Adrenal gland (tissue), 9 donors: ENCODE measurements at regions not wholly inside any gene's neighbourhood (a gene's known extent, or its start where the extent isn't known, plus 50 kb on each side); places are given as distances from the start of the nearest gene placed in this dataset.
"Not testable (repeated sequence)": the region's sequence is repeated elsewhere in the genome, so short reads cannot be mapped to it uniquely, and the experiment has no call there.

ENCODE experiments used
- DNase-seq, 7 donors: peaks; one replicate each; pipeline ENCODE4 v3.0.0-alpha.2; 2019 to 2020
- H3K27ac ChIP-seq, 5 donors: fragments of 200-600 bp; sonication (generic) in 4 of 5; 1 replicate in 3 of 5; 2 replicates in 2 of 5; pipeline versions ENCODE4 v1.5.1 to v1.8.0; 2016 to 2020; ENCODE audit warnings: mild to moderate bottlenecking in 1 of 5
- H3K27me3 ChIP-seq: fragments of 200-600 bp; 2 replicates; pipeline ENCODE4 v1.8.0; 2021
- H3K36me3 ChIP-seq, 2 donors: fragments of 200-600 bp; replicated peaks in 1 of 2; 1 replicate in 1 of 2; 2 replicates in 1 of 2; pipeline versions ENCODE4 v1.5.1 to v1.8.0; 2018 to 2022
- H3K4me1 ChIP-seq, 2 donors: fragments of 200-600 bp; replicated peaks in 1 of 2; 1 replicate in 1 of 2; 2 replicates in 1 of 2; pipeline versions ENCODE4 v1.5.1 to v1.8.0; 2018 to 2021
- H3K4me3 ChIP-seq, 4 donors: fragments of 200-600 bp; sonication (generic) in 3 of 4; one replicate each; pipeline ENCODE4 v1.5.1; 2016 to 2018
- H3K9me3 ChIP-seq, 3 donors: fragments of 200-600 bp; sonication (generic) in 1 of 3; replicated peaks in 1 of 3; 1 replicate in 2 of 3; 2 replicates in 1 of 3; pipeline versions ENCODE4 v1.5.1 to v1.8.0; 2016 to 2021
- CTCF ChIP-seq, 6 experiments: fragments of 450-650 bp in 4 of 6; fragments of 200-600 bp in 2 of 6; sonication (generic) in 1 of 6; IDR thresholded peaks; 1 replicate in 5 of 6; 2 replicates in 1 of 6; pipeline versions ENCODE4 v1.5.1 to v1.8.0; 2016 to 2021; ENCODE audit warnings: antibody characterized with exemption in 6 of 6, mild to moderate bottlenecking in 2 of 6, moderate library complexity in 1 of 6
- POLR2A ChIP-seq, 2 donors: fragments of 450-650 bp; IDR thresholded peaks; one replicate each; pipeline ENCODE4 v1.6.1; 2017; ENCODE audit warnings: antibody characterized with exemption in 2 of 2, mild to moderate bottlenecking in 2 of 2, moderate library complexity in 1 of 2
- WGBS, 4 donors: extraction: QIAGEN DNeasy Blood & Tissue Kit in 2 of 4; methylation state at CpG; one replicate each; pipeline versions ENCODE4 v1.1.5 to v1.1.7; 2013 to 2017; 5-methylcytosine and 5-hydroxymethylcytosine counted together
- intact Hi-C, 2 donors: fragments of 100-400 bp; cut with DNase I; formaldehyde crosslinking; loops; one replicate each; pipeline versions ENCODE4 v1.14.1 to v1.15.0; 2022 to 2023
- donor health status: healthy with polysubstance abuse.
- donor health status: Bipolar disorder and iron deficiency.
- donor health status: DM: yes; HTN: yes; CAD: no.
- donor health status: DM: no; HTN: no; CAD: no.
- donor health status: DM: no; HTN: no; CAD: no.

DNA sequence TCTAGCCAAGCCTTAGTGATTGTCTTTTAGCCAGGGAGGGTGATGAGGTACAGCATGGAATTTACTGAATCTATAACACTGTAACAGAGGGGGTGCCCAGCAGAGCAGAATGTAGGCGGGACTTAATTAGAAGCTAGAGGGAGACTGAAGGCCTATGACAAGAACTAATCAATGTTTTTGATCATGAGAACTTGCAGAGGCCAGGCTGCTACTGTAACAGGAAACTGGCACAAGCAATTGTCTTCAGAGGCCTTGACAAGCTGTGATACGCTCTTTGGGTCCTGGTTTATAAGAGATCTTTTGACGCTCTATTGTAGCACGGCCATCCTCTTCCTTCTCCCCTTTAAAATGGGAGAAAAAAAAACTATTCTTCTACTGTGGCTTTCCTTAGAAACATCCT, 1297.3 kb downstream of the JRKL start:
- Histone ChIP-seq H3K27ac (no peak overlapping the region), H3K4me3 (no peak overlapping the region), H3K36me3 (no peaks in the 10 kb centered on the region), H3K27me3 (no peaks in the 10 kb centered on the region), H3K4me1 (no peaks in the 10 kb centered on the region), H3K9me3 (peaks cover 0 to 4% (median 0%) of the 10 kb centered on the region in 3 donors)
- DNase-seq, result no peak
- 88 to 90% (median 89%) methylated on average over 4 of the region's 4 CpGs for WGBS, 4 donors
- intact Hi-C loops, result no loop called here
- no peak for TF ChIP-seq CTCF (IDR thresholded peaks at IDR 0.05)
- TF ChIP-seq POLR2A (IDR thresholded peaks at IDR 0.05), result no peak

- Histone ChIP-seq H3K27me3 (no peaks in the 10 kb centered on the region), H3K9me3 (peaks cover 0 to 4% (median 0%) of the 10 kb centered on the region in 3 donors), H3K27ac (no peak overlapping the region), H3K4me3 (no peak overlapping the region), H3K36me3 (no peaks in the 10 kb centered on the region), H3K4me1 (no peaks in the 10 kb centered on the region)
- intact Hi-C loops, result no loop called here
- WGBS, 4 donors, result 71 to 90% (median 80%) methylated on average over 1 of the region's 1 CpG
- no peak for DNase-seq
- TF ChIP-seq CTCF (IDR thresholded peaks at IDR 0.05) (no peak), POLR2A (IDR thresholded peaks at IDR 0.05) (no peak)
Measured at GRCh38 chr11:97691061-97691460, 1301.2 kb downstream of the JRKL start.

- H3K4me1 ChIP-seq, result no peaks in the 10 kb centered on the region
- no peaks in the 10 kb centered on the region for H3K36me3 ChIP-seq
- H3K4me3 ChIP-seq, result no peak overlapping the region
- WGBS, 4 donors, result 39 to 66% (median 50%) methylated on average over 1 of the region's 1 CpG
- no peaks in the 10 kb centered on the region for H3K9me3 ChIP-seq
- DNase-seq, result no peak
- no peak overlapping the region for H3K27ac ChIP-seq
- intact Hi-C loops, result no loop called here
- no peaks in the 10 kb centered on the region for H3K27me3 ChIP-seq
- TF ChIP-seq POLR2A (IDR thresholded peaks at IDR 0.05) (no peak), CTCF (IDR thresholded peaks at IDR 0.05) (no peak)
Measured at GRCh38 chr11:97702951-97703350, 1313.1 kb downstream of the JRKL start.

DNA sequence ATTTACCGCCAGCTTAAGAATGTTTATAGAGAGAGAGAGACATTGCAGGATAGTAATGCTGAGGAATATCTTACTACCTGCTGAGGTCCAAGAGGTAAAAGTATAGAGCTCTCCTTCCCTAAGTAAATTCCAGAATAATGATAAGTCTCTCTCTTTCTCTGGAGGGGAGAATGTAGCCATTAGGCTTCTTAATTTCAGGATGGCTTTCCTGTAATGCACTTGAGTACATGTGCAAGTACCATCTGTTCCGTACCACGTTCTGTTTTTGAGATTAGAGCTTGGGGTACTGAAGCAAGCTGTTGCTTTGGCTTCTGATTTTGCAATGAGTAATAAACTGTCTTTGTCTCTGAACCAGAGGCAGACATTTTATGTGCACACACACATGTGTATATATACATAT, 1314.0 kb downstream of the JRKL start:
- Histone ChIP-seq H3K27ac (no peak overlapping the region), H3K4me3 (no peak overlapping the region), H3K9me3 (no peaks in the 10 kb centered on the region), H3K27me3 (no peaks in the 10 kb centered on the region), H3K4me1 (no peaks in the 10 kb centered on the region), H3K36me3 (no peaks in the 10 kb centered on the region)
- TF ChIP-seq CTCF (IDR thresholded peaks at IDR 0.05) (no peak), POLR2A (IDR thresholded peaks at IDR 0.05) (no peak)
- intact Hi-C loops, result no loop called here
- 79 to 88% (median 86%) methylated on average over 3 of the region's 3 CpGs for WGBS, 4 donors
- no peak for DNase-seq

- H3K9me3 ChIP-seq, H3K27me3 ChIP-seq, H3K27ac ChIP-seq, DNase-seq, H3K36me3 ChIP-seq, H3K4me3 ChIP-seq, H3K4me1 ChIP-seq, intact Hi-C loops: not testable (repeated sequence)
- 84 to 92% (median 91%) methylated on average over 1 of the region's 1 CpG for WGBS, 4 donors
Measured at GRCh38 chr11:97705441-97705840, 1315.3 kb upstream of the CNTN5 start.
